Stimulated activated CD8-positive, alpha-beta memory T cell treated with anti-CD3 and anti-CD28 coated beads, Interleukin-15, amount 100 ng/mL, for 24 hours (primary cell): ENCODE measurements at regions not wholly inside any gene's neighbourhood (a gene's known extent, or its start where the extent isn't known, plus 50 kb on each side); places are given as distances from the start of the nearest gene placed in this dataset.

Experiments used
- DNase-seq: peaks from one replicate; pipeline ENCODE4 v3.0.0-alpha.2; 2020; ENCODE audit warnings: low read depth

- DNase-seq, result no peak
Measured at GRCh38 chr12:97093187-97093683, 186.2 kb downstream of the NEDD1 start.

DNA sequence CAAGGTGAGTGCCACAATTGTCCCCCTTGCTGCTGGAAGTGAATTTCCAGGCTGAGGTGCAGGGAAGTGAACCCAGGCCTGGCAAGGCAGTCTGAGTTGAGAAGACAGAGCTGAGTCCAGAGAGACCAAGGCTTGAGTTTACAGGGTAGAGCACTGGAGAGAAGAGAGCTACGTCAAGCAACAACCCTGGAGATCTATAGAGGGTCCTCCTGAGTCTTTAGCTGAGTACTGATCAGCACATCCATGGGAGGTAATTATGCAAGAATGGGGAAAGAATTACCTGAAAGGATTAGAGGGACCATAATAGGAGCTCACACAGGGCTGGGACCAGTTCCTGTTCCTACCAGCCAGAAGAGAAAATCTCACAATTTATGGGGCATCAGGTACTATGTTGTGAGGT lies 190.7 kb downstream of the NEDD1 start:
- no peak for DNase-seq

DNA sequence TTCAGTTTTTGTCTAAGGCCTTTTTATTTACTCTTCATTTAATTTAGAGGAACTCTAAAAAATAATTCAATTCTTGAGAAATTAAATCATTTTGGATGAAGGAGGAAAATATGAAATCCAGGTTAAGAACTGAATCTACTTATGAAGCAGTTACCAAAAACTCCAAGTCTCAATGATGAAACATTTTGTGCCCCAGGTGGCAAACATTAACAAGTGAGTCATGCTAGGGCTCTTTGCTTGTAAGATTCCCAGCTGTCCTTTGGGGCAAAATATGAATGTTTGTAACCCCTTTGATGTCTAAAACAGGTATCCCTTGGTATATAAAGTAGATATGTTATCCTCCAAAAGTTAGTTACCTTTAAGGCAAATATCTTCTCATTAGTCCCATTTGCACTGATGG lies 202.4 kb downstream of the NEDD1 start:
- no peak for DNase-seq

- no peak for DNase-seq
Measured at GRCh38 chr12:97112136-97112535, 205.1 kb downstream of the NEDD1 start.

DNA sequence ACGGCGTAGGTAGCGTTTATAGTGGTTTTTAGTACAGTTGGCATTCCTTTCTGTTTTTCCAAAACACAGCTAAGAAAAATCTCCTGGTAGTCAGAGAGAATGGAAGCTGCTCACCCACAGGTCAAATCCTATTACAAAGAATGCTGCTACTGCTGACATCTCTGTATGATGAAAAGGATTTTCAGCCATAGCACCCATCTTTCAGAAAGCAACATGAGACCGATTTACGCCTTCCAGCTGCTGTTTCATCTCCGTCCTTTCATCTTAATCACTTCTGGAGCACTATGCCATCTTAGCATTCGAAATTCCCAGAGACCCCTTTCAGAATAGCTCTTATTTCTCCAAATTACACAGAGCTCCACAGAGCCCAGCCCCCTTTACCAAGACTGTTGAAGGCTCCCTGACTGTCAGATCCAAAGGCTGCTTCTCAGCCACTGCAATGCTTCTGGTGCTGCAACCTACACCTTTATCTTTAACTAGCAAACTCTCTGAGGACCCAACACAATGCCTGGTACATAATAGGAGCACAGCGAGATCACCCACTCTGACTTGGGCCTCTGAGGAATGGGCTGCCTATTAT lies 211.8 kb downstream of the NEDD1 start:
- DNase-seq, result no peak

DNA sequence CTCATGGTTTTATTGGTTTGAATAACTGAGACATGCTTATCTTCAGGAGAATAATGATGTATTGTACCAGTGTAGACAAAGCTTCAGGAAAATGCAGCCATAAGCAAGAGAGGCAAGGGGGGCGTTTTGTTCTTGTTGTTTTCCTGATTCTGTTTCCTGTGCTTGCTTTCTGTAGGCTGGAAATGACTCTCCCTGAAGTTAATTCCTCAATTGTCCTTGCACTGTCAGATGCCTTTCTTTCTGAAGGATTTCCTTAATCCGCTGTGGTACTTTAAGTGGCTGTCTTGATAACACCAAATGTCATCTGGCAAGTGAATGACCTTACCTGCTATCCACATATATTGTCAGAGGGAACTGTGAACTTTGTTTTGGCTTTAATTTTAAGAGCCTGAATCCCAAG lies 220.0 kb downstream of the NEDD1 start:
- DNase-seq, result no peak

- no peak for DNase-seq
Measured at GRCh38 chr12:97131220-97131981, 224.3 kb downstream of the NEDD1 start.

DNA sequence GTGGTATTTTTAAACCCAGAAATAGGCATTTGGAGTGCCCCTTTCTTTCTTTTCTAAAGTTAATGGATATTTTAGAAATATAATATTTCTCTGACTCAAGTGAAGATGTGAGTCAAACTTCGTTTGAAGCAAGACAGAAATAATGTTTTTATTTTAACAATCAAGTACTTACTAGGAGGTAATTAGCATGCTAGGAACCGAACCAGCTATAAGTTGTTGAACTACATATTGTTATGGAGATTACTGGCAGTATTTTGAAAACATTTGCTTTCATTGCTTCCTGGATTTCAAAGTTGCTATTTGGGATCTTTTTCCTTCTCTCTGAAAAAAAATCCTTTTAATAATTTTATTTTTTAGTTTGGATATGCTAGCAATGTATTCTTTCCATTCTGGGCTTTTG lies 225.2 kb downstream of the NEDD1 start:
- no peak for DNase-seq

- DNase-seq, result no peak
Measured at GRCh38 chr12:97134495-97134894, 227.4 kb downstream of the NEDD1 start.

DNA sequence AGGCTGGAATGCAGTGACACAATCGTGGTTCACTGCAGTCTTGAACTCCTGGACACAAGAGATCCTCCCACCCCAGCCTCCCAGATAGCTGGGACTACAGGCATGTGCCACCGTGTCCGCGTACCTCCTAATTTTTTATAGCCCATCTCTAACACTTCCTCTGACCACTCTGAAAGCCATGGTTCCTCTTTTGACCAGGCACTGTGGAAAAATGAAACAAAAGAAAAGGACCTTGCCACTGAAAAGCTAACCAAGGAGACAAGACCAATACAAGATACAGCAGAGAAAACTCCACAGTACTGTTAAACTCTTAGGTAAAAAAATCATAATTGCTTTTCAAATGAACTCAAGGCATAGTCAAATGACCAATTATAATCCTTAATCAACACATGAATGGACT lies 233.3 kb downstream of the NEDD1 start:
- DNase-seq, result no peak

DNA sequence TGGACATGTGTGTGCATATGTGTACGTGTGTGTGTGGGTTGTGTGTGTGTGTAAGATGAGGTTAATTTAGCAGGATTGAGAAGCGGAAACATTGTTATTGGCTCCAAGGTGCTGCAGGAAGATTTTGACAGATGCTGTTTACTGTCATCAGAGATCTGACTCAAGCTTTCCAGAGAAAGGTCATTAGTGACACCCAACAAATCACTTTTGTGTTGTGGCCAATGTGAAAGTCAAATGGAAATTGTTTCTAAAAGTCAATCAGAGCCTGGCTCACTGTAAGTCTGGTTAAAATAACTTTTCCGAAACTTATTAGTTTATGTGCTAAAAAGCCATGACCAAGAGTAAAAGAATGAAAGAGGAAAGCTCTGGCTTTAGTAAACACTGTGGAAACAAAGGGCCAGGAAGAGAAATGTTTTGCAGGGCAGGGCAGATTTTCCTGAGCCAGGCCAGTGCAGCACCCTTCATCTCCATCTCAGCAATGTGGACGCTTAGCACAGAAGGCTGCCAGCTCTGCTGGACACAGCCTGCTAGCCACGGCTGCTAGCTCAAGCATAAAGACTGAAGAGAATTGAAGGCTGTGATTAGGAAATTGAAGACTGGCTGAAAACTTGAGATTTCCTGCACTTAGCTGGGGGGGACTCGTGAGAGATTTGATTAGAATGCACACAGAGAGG lies 235.8 kb downstream of the NEDD1 start:
- no peak for DNase-seq

DNA sequence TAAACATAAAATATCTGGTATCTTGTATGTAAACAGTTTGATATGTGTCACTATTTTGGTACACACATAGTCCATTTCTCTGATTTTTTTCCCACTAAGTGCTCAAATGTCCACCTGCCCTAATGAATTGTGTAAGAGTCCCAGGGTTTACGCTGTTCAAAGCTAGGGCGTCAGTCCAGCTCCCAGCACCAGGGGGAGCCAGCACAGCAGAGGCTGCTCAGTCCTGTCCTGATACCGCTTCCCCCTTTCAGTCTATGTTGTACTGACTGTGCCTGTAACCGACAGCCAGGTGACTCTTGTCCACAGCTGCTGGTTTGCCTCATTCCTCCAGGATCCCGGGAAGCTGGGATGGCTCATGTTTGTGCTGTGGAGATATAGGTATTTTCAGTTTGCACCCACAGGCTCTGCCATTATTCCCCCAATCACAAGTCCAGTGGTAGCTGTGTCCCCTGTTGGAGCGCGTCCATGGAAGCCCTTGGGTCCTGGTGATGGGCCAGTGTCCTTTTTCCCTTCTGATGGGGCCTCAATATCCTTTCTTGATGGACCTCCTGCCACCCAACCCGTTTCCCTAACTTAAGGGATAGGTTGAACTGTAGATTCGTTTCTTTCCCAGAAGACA lies 242.0 kb downstream of the NEDD1 start:
- peak; percentile 6 for DNase-seq

GRCh38 chr12:97151481-97151880 lies 244.4 kb downstream of the NEDD1 start:
- DNase-seq, result no peak

DNA sequence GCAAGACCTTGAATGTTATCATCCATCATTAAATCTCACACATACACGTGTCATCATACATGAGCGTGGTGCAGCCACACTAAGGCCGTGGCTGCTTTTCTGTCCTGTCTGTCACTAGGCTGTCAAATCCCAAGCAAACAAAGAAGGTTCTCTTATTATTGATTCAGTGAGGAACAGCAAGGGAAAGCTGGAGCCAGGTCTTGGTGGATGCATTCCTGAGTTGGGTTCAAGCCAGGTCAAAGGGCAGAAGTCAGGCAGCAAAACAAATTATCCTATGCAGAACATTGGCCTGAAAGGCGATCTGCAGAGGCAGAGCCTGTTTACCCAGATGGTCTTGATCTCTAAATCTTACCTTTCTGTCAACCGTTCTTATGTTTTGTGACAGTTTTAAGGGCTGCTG lies 252.3 kb downstream of the NEDD1 start:
- DNase-seq, result no peak

DNA sequence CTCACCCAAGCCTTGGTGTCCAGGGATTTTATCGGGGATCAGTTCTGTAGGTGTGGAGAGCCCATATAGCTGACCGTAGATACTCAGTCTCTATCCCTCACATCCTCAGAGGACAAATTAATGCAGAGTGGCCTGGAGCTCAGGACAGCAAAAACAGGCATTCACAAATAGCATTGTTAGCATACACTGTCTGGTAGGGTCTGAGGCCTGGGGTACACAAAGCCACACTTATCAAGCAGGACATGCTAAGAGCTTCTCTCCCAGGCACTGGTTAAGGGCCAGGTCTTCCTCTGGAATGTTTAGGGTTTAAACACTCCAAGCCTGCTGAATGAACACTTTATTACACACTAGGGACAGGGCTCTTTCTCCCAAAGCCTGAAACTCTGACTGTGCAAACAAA lies 253.2 kb downstream of the NEDD1 start:
- DNase-seq, result no peak

DNA sequence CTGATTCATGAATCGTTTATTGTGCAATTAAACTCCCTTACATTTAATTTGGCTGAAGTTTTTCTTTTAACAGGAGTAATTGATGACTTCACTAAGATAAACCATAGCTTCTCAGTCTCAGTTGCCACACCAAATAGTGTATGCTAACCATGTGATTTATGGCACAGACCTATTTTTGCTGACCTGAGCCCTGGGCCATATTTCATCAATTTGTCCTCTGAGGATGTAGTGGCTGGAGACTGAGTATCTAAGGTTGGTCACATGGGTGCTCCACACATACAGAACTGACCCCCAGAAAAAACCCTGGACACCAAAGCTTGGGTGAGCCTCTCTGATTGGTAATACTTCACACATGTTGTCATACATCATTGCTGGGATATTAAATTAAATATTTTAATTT lies 255.1 kb downstream of the NEDD1 start:
- DNase-seq, result no peak

DNA sequence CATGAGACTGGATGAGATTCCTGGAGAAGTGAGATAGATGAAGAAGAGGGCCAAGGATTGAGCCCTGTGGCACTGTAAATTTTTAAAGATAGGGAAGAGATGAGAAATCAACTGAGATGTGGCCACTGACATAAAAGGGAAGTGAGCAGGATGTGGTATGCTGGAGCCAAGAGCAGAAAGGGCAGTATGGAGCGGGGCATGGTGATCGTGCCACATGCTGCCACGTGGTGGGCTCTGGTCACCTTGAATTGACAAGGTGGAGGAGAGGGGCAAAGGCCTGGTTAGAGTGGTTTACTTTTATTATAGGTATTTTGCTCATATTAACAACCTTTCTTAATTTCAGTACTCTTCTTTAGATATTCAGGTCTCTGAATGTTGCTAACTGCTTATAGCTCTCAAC lies 257.9 kb downstream of the NEDD1 start:
- DNase-seq, result no peak

DNA sequence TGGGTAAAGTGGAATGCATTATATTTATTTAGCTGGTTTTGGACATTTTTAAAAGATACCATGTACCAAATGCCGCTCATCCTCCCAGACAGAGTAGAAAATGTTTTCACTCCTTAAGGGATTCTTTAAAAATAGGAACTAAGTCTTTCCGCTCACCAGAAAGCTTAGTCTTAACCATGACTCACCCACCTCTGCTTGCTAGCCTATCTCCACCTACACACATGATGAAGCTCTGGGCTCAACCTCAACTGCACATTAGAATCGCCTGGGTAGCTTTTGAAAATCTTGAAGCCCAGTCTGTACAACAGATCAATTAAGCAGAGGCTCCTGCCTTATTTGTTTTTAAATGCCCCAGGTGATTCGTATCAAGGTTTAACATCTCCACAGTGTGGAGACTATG lies 260.5 kb downstream of the NEDD1 start:
- no peak for DNase-seq

DNA sequence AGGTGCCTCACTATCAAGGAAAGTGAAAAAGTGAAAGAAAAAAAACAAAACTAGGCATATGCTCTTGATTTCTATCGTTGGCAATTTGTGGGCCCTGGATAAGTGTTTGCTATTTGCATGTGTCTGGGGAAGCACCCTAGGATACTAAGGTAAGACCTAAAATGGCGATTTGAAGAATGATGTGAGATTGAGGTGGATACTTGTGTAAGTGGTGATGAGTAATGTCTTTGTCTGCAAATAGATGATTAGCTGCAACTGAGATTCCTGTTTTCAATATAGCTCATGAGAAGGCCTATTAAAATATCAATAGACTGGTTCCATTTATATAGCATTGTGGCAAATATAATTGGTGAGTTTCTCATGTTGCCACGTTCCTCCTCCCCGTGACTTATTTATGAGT lies 261.7 kb downstream of the NEDD1 start:
- DNase-seq, result no peak

GRCh38 chr12:97169889-97170567 lies 263.0 kb downstream of the NEDD1 start:
- no peak for DNase-seq

DNA sequence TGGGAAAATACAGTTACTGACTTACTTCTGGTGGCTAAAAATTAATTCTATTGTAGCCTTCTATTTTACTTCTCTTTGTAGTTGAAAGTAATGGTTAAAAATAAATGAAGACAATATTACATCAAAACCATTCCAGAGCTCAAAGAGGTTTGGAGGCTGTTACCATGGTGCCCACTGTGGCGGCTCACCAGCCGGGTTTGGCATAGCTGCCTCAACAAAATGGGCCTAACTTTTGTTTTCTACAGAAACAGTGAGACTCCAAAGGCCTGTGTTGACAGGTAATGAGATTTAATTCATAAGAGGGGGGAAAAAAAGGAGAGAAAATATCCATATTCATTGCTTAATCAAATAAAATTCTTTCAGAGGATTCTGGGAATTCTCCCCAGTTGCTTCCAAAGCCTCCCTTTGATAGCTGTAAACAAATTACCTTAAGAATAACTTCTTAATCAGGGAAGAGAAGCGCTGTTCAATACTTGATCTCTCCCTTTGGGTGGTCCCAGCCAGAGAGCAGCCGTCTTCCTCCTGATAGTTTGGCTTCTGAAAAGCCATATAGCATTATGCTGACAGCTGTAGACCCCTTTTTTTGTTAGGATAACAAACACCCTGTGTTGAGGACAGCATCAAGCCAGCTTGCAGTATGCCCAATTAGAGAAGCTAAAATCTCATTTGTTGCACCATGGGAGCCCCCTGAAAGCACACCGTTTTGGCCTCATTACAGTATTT lies 266.8 kb downstream of the NEDD1 start:
- no peak for DNase-seq

GRCh38 chr12:97177481-97177880 lies 270.4 kb downstream of the NEDD1 start:
- DNase-seq, result no peak
